Endothelial cell of umbilical vein (primary cell): ENCODE measurements at regions not wholly inside any gene's neighbourhood (a gene's known extent, or its start where the extent isn't known, plus 50 kb on each side); places are given as distances from the start of the nearest gene placed in this dataset.

Experiments used
- EZH2 ChIP-seq: IDR thresholded peaks from 2 replicates; pipeline ENCODE4 v1.6.1; 2012; ENCODE audit warnings: borderline replicate concordance, low read depth, mild to moderate bottlenecking, moderate library complexity, low read length, inconsistent platforms; ENCODE audit not compliant: severe bottlenecking
- POLR2A ChIP-seq: IDR thresholded peaks from 2 replicates; pipeline ENCODE4 v1.6.1; 2012; ENCODE audit warnings: low read depth, mild to moderate bottlenecking, control low read depth, low read length
- POLR2AphosphoS5 ChIP-seq: IDR thresholded peaks from 2 replicates; pipeline ENCODE4 v1.6.1; 2012; ENCODE audit warnings: low read depth, mild to moderate bottlenecking, control low read depth, low read length, moderate library complexity; ENCODE audit not compliant: insufficient read depth
- TF ChIP-seq, protein P1 (sequence below), 2 donors: IDR thresholded peaks; 1 replicate in 1 of 2; 2 replicates in 1 of 2; pipeline ENCODE4 v1.5.1; 2011; ENCODE audit warnings: low read length in 2 of 2, mild to moderate bottlenecking in 2 of 2, moderate library complexity in 2 of 2, control low read depth in 1 of 2, inconsistent platforms in 1 of 2, low read depth in 1 of 2; ENCODE audit not compliant: insufficient read depth in 1 of 2; ENCODE audit errors: extremely low read depth in 1 of 2
- TF ChIP-seq, protein P2 (sequence below): IDR thresholded peaks from 2 replicates; pipeline ENCODE4 v1.6.1; 2011; ENCODE audit not compliant: insufficient read depth, insufficient read length

DNA sequence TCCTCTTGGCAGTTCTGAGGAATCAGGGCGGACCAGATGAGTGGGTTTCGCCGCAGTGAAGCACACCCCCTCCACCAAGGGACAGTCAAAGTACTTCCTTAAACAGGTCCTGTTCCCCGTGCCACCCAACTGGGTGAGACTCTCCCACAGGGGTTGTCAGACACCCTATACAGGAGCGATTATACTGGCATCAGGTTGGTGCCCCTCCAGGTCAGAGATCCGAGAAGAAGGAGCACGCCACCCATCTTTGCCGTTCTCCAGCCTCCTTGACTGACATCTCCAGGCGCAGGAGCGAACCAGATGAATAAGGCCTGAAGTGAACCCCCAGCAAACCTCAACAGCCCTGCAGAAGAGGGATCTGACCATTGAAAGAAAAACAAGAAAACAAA lies 108.1 kb upstream of the ZBTB20 start:
- TF ChIP-seq, protein P1, sequence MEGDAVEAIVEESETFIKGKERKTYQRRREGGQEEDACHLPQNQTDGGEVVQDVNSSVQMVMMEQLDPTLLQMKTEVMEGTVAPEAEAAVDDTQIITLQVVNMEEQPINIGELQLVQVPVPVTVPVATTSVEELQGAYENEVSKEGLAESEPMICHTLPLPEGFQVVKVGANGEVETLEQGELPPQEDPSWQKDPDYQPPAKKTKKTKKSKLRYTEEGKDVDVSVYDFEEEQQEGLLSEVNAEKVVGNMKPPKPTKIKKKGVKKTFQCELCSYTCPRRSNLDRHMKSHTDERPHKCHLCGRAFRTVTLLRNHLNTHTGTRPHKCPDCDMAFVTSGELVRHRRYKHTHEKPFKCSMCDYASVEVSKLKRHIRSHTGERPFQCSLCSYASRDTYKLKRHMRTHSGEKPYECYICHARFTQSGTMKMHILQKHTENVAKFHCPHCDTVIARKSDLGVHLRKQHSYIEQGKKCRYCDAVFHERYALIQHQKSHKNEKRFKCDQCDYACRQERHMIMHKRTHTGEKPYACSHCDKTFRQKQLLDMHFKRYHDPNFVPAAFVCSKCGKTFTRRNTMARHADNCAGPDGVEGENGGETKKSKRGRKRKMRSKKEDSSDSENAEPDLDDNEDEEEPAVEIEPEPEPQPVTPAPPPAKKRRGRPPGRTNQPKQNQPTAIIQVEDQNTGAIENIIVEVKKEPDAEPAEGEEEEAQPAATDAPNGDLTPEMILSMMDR (IDR thresholded peaks at IDR 0.05; ENCODE audit: extremely low read depth in 1 of 2, insufficient read depth in 1 of 2, low read depth in 1 of 2, low read length in 2 of 2) = no peak
- no peak for TF ChIP-seq POLR2A
- no peak for TF ChIP-seq EZH2
- TF ChIP-seq, protein P2, sequence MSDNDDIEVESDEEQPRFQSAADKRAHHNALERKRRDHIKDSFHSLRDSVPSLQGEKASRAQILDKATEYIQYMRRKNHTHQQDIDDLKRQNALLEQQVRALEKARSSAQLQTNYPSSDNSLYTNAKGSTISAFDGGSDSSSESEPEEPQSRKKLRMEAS = no peak
- TF ChIP-seq POLR2AphosphoS5 = no peak
